AG10803 (cell line): ENCODE measurements at regions not wholly inside any gene's neighbourhood (a gene's known extent, or its start where the extent isn't known, plus 50 kb on each side); places are given as distances from the start of the nearest gene placed in this dataset.

Source experiments
- DNase-seq: peaks from one replicate; pipeline ENCODE4 v3.0.0; 2010; ENCODE audit warnings: low read depth
- H3K4me3 ChIP-seq: 2 replicates; pipeline ENCODE4 v1.5.1; 2011; ENCODE audit warnings: mild to moderate bottlenecking, low read length, control low read depth
- CTCF ChIP-seq: conservative IDR thresholded peaks from 2 replicates; pipeline ENCODE4 v1.5.1; 2011; ENCODE audit warnings: mild to moderate bottlenecking, low read length, control low read depth, inconsistent platforms

GRCh38 chr13:50384724-50385123 lies 369.5 kb downstream of the KCNRG start:
- DNase-seq = no peak
- no peak for TF ChIP-seq CTCF
- no peak overlapping the region for H3K4me3 ChIP-seq

- H3K4me3 ChIP-seq = peak overlapping the region; percentile 3
- TF ChIP-seq CTCF = no peak
- peak; percentile 78 for DNase-seq
These were observed 371.4 kb downstream of the KCNRG start for GRCh38 chr13:50386541-50387050.

- peak overlapping the region; percentile 3 for H3K4me3 ChIP-seq
- DNase-seq = peak; percentile 40
- TF ChIP-seq CTCF = peak; percentile 37
These were observed 371.9 kb downstream of the KCNRG start for GRCh38 chr13:50387051-50387581.

- DNase-seq = no peak
- no peak for TF ChIP-seq CTCF
- no peak overlapping the region for H3K4me3 ChIP-seq
These were observed 373.2 kb downstream of the KCNRG start for GRCh38 chr13:50388481-50388880.

DNA sequence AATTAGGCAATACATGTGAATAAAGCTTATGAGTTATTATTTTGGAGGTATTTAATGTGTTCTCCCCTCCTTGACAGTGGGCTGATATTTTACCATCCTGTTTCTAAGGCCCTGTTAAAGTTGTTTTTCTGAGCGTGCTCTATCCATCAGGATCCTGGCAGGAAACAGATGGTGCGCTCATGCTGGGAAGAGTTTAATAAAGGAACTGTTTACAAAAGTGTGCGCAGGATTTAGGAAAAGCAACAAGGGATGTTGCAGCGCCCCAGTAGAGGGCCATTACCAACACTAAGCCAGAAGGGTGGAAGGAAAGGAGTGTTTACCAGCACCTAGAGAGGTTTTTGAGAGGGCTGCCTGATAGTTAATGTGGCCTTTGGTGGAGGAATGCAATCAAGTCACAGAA lies 374.5 kb downstream of the KCNRG start:
- DNase-seq = no peak
- H3K4me3 ChIP-seq = no peak overlapping the region
- no peak for TF ChIP-seq CTCF

DNA sequence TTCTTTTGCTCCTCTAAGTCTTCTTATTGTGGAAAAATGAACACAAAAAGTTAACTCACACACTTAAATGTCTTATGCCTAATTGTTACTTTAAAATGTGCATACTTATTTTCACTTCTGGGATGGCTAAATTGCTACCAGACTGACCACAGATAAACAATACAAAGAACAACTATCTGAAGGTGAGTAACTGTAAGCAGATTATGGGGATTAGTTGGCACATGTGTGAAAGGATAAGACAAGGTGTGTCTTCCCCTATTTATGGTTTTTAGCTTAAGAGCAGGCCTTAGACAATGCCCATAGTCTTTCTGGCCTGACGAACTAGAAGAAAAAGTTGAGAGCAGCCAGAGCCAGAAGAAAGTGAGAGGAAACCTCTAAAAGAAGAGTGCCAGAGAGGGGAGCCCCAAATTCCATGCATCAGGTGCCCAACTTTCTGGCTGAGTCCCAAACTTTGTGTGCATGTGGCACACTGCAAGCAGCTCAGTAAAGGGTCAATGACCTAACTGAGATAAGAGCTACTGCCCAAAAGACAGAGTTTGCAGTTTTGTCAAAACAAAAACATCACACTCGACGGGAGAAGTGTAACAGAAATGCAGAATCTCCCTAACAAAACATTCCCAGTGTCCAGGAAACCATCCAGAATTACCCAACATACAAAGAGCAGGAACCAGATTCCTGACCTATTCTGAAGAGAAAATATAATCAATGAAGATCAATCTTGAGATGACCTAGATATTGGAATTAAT lies 375.4 kb downstream of the KCNRG start:
- no peak for TF ChIP-seq CTCF
- H3K4me3 ChIP-seq = no peak overlapping the region
- DNase-seq = no peak

GRCh38 chr13:50392977-50393376 lies 377.7 kb downstream of the KCNRG start:
- peak; percentile 15 for DNase-seq
- no peak overlapping the region for H3K4me3 ChIP-seq
- TF ChIP-seq CTCF = no peak
